Right lung (tissue), 2 donors: ENCODE measurements at regions not wholly inside any gene's neighbourhood (a gene's known extent, or its start where the extent isn't known, plus 50 kb on each side); places are given as distances from the start of the nearest gene placed in this dataset.

Experiments
- DNase-seq, 2 donors: peaks; one replicate each; pipeline ENCODE4 v3.0.0-alpha.2; 2013

- no peak for DNase-seq
These were observed 440.9 kb downstream of the LRIG3 start for GRCh38 chr12:58479401-58479800.

GRCh38 chr12:58481811-58482210 is 438.5 kb downstream of the LRIG3 start:
- no peak for DNase-seq

- no peak for DNase-seq
These were observed 433.0 kb downstream of the LRIG3 start for GRCh38 chr12:58487255-58487654.

- no peak for DNase-seq
These were observed 432.6 kb downstream of the LRIG3 start for GRCh38 chr12:58487678-58488161.

DNA sequence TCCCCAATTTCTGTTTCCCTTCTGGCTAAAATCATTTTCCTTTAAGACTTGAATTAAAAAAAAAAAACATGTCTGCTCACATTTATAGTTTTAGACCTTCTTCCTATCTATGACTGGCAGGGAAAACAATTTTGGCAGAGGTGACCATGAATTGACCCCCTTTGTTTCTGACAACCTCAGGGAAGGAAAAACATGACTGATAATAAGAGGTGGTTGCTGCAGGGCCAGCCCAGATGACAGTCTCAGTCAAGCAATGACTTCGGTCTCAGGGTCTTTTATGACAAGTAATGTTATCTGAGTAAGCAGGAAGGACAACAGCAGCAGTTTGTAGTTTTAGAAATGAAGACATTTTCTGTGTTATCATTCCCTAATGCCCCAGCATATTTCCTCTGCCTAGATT is 430.9 kb downstream of the LRIG3 start:
- DNase-seq, result no peak

DNA sequence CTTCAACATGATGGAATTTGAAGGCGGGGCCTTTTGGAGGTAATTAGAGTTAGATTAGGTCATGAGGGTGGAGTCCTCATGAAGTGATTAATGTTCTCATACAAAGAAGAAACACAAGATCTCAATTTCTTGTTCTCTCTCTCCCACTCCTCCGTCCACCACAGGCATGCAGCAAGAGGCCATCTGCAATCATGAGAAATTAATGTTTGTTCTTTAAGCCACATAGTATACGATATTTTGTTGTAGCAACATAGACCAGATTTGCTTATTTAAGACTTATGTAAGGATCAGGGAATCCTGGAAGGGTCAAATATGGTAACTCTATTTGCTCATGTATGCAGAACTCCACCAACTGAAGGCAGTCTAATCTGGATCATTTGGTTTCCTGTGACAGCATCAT is 429.0 kb downstream of the LRIG3 start:
- DNase-seq, result no peak

- DNase-seq, result no peak
These were observed 423.7 kb downstream of the LRIG3 start for GRCh38 chr12:58496411-58497190.

GRCh38 chr12:58500399-58500798 is 419.9 kb downstream of the LRIG3 start:
- DNase-seq, result no peak

DNA sequence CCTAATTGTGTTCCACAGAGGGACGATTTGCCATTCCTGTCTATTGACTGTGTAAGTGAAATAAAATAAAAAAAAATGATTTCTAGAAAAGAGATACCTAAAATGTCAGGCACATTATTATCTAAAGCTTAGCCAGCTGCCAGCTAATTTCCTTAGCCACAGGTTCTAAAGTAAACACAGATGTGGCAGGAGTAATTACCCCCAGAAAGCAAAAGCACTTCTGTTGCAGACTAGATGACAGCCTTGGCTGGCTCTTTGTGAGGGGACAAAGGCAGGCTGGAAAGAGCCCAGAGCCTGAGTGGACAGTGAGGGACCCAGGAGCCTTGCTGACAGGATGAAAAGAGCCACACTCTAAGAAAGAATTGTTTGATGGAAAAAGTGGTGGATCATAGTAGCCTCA is 418.1 kb downstream of the LRIG3 start:
- DNase-seq, result peak in 1 of 2 donors; percentile 2

- no peak for DNase-seq
These were observed 417.5 kb downstream of the LRIG3 start for GRCh38 chr12:58502841-58503240.

- no peak for DNase-seq
These were observed 416.6 kb downstream of the LRIG3 start for GRCh38 chr12:58503731-58504130.

GRCh38 chr12:58504143-58504938 is 416.0 kb downstream of the LRIG3 start:
- DNase-seq, result no peak

DNA sequence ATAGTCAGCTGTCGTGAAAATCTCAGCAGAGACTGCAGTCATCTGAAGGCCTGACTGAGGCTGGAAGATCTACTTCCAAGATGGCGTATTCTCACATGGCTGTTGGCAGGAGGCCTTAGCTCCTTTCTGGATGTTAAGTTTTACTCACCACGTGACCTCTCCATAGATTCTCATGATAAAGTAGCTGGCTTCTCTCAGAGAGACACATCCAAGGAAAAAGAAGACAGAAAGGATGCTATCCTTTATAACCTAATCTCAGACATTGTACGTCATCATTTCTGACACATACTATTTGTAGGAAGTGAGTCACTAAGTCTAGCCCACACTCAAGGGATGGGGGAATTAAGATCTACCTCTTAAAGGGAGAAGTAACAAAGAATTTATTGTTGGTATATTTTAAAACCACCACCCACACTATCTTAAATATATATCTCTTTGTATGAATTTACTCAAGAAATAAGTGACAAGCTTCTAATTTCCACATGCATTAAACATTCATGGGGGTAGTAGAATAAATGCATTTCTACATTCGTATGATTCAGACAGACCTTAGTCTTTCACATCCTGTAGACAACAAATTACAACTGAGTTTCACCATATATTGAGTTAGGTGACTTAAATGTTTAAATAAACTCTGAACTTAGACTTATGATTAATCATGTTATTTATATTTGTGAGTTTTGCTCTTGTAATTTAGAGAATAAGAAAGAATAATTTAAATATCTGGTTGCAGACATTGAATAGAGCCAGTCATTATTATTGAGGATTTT is 411.0 kb downstream of the LRIG3 start:
- DNase-seq, result no peak

DNA sequence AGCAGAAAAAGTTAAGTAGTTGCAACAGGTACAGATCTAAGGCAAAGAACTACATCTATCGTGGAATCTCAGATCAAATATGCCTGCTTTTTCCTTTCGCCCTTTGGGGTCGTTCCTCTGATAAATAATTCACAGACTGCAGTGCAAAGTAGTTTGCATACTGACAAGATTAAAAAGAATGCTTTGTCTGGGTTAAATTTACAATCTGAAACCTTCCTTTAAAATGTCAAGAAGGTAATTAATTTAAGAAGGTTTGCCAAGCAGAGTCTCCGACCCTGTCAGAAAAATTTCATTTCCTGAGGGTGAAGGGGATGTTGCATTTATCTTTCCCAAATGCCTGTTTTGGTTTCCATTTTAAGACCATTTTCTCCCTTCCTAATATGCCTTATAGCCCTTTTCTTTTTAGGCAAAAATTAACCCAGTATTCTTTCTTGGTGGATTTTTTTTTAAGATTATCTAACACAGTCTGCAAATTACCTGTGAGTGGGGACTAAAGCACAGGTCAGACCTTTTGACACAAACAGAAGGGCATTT is 406.9 kb downstream of the LRIG3 start:
- DNase-seq, result no peak

GRCh38 chr12:58513852-58514251 is 406.5 kb downstream of the LRIG3 start:
- DNase-seq, result no peak

DNA sequence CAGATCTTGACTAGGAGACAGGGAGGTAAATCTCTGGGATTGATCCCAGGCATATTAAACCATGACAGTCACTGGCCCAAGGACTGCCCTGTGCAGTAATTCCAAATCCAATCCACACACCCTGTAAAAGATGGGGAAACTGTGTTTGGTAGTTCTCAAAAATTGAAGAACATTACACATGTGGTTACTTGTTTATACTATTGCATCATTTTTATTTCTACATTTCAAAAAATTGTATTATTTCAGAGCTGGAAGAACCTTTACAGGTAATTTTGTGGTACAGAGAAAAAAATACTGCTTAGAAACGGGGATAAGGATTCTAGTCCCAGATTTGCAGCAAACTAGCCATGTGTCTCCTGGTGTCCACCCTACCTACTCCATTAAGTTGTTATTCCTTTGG is 400.5 kb downstream of the LRIG3 start:
- DNase-seq, result no peak

DNA sequence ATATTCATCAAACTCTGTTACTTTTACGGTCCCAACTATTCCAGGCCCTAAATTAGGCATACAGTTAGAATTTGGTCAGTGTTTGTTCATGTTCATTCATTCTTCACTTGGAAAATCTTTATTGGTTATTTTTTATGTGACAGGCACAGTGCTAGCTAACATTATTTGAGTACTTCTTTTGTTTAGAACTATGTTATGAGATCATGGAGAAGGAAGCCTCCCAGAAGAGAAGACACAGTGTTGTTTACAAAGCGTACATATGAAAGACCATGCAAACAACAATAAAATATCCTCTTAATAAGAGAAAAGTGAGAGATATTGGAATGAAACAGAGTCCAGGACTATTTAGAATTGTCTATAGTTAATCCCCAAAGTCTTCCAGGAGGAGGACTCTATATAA is 399.2 kb downstream of the LRIG3 start:
- no peak for DNase-seq

DNA sequence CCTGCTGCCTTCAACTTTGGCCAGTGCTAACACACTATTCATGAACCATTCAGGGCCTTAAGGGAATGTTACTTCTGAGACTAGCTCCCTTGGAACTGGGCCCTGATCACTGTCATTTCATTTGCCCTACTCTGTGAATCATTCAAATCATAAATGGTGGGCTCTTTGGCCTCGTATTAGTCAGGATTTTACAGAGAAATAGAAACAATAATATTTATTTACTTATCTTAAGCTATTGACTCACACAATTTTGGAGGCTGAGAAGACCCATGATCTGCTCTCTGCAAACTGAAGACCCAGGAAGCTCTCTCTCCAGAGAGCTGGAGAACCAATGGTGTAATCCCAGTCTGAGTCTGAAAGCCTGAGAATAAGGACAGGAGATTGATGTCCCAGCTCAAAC is 398.5 kb downstream of the LRIG3 start:
- no peak for DNase-seq

GRCh38 chr12:58523360-58523759 is 396.9 kb downstream of the LRIG3 start:
- no peak for DNase-seq

DNA sequence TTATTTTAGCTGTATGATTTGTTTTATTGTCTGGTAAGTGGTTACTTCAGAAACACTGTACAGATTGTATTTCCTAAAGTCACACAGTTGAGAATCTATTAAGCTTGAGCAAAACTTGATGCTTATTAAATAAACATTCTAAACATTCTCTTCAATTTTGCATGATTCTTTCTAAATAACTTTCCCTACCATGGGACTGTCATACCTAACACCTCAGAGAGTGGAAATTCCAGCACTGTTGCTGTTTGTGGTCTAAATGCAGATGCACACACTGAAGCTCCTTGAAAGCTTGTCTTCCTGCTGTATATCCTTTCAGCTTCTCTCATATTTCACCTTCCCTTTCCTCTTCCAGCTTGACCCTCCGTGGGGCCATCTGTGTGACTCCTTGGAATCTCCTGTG is 392.0 kb downstream of the LRIG3 start:
- DNase-seq, result no peak

DNA sequence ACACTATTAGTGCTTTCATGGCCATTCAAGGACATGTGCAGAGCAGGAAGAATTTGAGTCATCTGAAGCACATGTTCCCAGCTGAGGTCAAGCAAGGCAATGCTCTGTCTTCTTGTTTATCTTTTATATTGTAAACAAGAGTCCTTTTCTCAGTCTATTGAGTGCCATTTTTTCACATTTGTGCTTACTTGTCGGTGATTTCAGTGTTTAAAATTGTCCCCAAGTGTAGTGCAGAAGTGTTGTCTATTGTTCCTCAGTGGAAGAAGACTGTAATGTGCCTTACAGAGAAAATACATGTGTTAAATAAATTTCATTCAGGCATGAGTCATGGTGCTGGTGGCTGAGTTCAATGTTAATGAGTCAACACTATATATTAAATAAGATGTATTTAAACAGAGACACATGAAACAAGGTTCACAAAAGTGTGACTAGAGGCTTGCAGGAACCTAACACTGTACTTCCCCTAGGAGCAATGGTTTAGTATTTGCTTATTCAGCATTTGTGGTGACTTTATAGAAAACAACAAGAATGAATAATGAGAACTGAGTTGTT is 391.1 kb downstream of the LRIG3 start:
- no peak for DNase-seq
